NCI-H524 (cell line): ENCODE measurements at regions not wholly inside any gene's neighbourhood (a gene's known extent, or its start where the extent isn't known, plus 50 kb on each side); places are given as distances from the start of the nearest gene placed in this dataset.
"Not testable (repeated sequence)": the region's sequence is repeated elsewhere in the genome, so short reads cannot be mapped to it uniquely, and the experiment has no call there.

Source experiments
- DNase-seq, 2 experiments: peaks; one replicate each; lab custom pipeline; 2025; lab: John Stamatoyannopoulos, UW

DNA sequence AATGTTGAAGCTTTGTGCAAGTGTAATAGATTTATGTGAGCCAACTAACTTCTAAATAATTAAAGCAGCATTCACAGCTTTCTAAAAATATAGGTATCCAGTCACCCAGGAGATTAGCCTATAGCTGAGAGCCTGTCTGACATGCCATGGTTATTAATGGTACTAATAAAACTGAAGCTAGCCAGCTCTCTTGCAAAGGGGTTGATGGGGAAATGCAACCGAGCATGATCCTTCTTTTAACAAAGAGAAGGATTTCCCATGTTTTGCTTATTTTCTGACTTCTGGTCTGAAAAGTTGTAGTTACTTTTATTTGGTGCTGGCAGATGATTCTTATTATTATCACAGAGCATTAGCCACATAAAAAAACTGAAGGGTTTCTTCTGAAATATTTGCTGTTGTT, 488.7 kb upstream of the CYLC2 start:
- DNase-seq, result no peak

GRCh38 chr9:102499468-102499867, 495.7 kb upstream of the CYLC2 start:
- no peak for DNase-seq

DNA sequence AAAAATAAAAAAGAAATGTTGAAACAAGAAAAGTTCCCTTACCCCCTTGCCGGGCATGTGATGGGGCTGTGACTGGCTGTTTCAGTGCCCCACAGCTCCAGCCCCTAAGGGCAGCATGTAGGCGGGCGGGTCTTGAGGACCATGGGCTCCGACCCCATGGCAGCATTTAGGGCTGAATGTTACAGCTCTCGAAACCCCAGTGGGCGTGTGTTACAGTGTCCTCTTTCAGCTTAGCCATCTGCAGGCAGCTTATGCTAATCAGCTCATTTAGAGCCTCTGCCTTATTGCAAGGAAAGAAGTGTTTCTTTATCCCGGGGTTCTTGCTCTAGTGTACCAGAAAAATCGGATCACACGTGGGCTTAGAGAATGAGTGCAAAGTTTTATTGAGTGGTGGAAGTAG, 497.4 kb upstream of the CYLC2 start:
- DNase-seq, result peak; percentile 94 to 97

- DNase-seq, result not testable (repeated sequence)
These were observed 508.2 kb upstream of the CYLC2 start for GRCh38 chr9:102486976-102487375.

DNA sequence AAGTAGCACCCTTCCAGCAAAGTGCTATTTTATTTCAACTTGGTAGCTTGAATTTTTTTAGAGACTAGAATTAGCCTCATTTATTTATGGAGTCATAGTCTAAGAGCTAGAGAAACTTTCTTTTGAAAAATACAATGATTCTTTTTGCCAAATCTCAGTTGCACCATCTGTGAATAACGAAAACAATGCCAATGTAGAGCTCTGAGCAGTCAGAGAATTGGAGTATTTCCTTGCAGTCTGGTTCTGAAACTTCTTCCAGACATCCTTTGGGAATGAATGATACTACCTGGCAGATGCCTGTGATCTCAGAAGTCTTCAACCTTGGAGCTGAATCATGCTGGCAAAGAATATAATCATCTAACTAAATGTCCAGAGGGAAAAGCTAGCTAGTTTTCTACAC, 511.5 kb upstream of the CYLC2 start:
- no peak for DNase-seq

GRCh38 chr9:102482776-102483175, 512.4 kb upstream of the CYLC2 start:
- no peak for DNase-seq

DNA sequence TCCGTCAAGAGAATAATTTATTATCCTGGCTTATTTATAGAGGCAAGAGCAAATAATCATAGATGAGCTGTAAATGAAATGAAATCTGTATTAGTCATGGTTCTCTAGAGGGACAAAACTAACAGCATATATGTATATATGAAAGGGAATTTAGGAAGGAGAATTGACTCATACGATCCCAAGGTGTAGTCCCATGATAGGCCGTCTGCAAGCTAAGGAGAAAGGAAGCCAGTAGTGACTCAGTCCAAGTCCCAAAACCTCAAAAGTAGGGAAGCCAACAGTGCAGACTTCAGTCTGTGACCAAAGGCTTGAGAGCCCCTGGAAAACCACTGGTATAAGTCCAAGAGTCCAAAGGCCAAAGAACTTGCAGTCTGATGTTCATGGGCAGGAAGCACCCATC, 515.9 kb upstream of the CYLC2 start:
- no peak for DNase-seq

GRCh38 chr9:102474357-102474756, 520.8 kb upstream of the CYLC2 start:
- DNase-seq, result no peak

DNA sequence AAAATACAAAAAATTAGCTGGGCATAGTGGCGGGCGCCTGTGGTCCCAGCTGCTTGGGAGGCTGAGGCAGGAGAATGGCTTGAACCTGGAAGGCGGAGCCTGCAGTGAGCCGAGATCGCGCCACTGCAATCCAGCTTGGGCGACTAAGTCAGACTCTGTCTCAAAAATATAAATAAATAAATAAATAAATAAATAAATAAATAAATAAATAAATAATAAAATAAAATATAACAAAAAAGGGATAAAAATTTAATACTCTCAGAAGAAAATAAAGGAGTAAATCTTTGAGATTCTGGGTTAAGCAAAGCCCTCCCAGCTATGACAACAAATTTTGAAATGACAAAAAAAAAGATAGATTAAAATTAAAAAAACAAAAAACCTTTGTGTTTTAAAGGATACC, 525.7 kb upstream of the CYLC2 start:
- not testable (repeated sequence) for DNase-seq

GRCh38 chr9:102461156-102461819, 533.8 kb upstream of the CYLC2 start:
- no peak for DNase-seq

GRCh38 chr9:102459828-102460227, 535.3 kb upstream of the CYLC2 start:
- no peak for DNase-seq

DNA sequence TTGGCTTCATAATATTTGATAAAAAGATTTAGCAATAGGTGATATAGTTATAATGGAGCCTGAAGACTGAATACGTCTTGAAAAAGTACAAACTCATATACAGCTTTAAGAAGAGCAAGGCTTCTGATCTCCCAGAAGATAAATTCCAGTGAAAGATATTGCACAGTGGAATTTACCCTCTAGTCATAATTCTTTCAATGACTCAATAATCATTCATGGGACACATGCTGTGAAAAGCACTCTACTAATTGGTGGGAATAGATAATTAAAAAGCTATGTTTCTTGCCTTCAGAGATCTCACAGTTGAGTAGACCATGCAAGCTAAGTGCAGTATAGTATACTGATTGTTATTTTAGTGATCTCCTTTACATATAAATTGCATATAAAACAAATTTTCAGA, 538.6 kb upstream of the CYLC2 start:
- DNase-seq, result no peak

DNA sequence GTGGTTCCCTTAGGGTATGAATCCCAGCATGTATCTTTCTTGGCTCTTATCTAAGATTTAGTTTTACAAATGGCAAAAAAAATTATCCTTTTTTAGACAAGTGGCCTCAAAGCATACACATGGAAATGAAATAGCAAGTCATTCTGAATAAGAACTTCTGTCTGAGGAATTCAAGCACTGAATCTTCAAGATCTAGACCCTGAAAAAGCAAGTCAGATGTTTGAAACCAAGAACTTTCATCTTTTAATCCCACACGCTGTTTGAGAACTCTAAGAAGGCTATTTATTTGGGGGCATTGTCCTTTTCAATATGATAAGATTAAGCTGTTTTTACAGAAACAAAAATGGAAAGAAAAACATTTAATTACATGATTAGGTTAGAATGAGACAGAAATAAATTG, 549.2 kb upstream of the CYLC2 start:
- DNase-seq, result no peak

- no peak for DNase-seq
These were observed 549.9 kb upstream of the CYLC2 start for GRCh38 chr9:102445181-102445747.

GRCh38 chr9:102439583-102439982, 555.5 kb upstream of the CYLC2 start:
- no peak for DNase-seq

GRCh38 chr9:102436599-102436998, 558.5 kb upstream of the CYLC2 start:
- not testable (repeated sequence) for DNase-seq

GRCh38 chr9:102435427-102435826, 559.7 kb upstream of the CYLC2 start:
- DNase-seq, result no peak

DNA sequence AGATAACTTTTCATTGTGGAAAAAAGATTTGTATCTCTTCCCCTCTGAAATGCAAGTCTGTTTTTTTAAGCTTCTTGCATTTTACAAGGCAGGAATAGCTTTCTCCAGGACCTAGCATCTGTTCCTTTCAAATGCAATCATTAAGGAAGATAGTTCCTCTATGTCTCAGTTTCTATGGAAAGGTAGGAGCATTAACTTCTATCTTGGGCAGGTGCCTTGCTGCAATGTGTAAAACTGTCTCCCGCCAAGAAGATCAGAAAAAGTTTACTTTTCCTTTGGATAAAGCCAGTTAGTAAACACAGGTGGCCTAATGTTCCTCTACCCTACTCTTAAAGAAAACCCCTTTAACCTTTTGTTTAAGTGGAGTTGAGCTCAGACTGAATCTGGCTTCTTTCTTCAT, 560.6 kb upstream of the CYLC2 start:
- no peak for DNase-seq

- DNase-seq, result no peak
These were observed 566.8 kb upstream of the CYLC2 start for GRCh38 chr9:102428305-102428704.

GRCh38 chr9:102416251-102416650, 578.9 kb upstream of the CYLC2 start:
- DNase-seq, result not testable (repeated sequence)

- no peak for DNase-seq
These were observed 589.8 kb upstream of the CYLC2 start for GRCh38 chr9:102405218-102405867.

DNA sequence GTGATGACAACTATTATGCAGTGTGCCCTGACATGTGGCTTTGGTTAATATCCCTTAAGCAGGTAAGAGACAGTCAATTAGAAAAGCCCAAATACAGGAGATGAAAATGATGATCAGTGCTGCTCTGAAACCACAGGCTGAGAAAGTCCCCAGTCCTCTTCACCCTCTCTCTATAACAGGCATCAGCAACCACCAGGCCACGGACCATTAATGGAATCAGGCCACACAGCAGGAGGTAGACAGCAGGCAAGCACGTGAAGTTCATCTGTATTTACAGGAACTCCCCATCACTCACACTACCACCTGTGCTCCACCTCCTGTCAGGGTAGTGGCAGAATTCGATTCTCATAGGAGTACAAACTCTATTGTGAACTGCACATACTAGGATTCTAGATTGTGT, 591.6 kb upstream of the CYLC2 start:
- no peak for DNase-seq

DNA sequence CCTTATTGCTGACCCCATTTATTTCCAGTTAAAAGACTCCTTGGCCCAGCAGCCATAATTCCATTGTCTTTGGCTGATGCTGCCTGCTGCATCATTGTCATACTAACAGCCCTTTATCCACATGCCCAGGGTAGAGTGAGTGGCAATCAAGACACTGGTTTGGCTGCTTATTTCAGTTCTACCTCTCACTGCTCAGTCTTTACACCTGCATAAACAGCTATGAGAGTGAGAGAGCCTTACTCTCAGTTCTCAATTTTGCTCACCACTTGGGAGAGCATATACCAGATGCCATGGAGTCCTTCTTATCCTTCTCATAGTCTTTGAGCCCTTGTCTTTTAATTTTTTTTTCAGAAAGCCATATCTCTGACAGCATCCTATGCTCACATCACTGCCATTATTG, 596.9 kb upstream of the CYLC2 start:
- no peak for DNase-seq

- DNase-seq, result not testable (repeated sequence)
These were observed 609.5 kb upstream of the CYLC2 start for GRCh38 chr9:102385620-102386019.
